GM12878 (cell line): ENCODE measurements at regions not wholly inside any gene's neighbourhood (a gene's known extent, or its start where the extent isn't known, plus 50 kb on each side); places are given as distances from the start of the nearest gene placed in this dataset.

Experiments
- ATAC-seq: fragments of 200-7000 bp; cut with Tn5 transposase; 3 replicates; pipeline ENCODE4 v1.9.1; 2020; ENCODE audit warnings: mild to moderate bottlenecking, moderate library complexity
- BruUV-seq: library from RNA; stranded (reverse); fragments of 400-500 nt; replicated peaks from 2 replicates; lab custom pipeline; 2021; lab: Mats Ljungman, UMichigan
- CTCF ChIA-PET: fragments of 300-600 bp; sonication (Branson Sonifier 250); formaldehyde crosslinking; extraction: SDS; loops from one replicate; lab custom pipeline; 2021; ENCODE audit warnings: inconsistent platforms; lab: Yijun Ruan, JAX
- POLR2A ChIA-PET: fragments of 350-600 bp; formaldehyde crosslinking; extraction: SDS; loops from one replicate; lab custom pipeline; 2021; ENCODE audit warnings: inconsistent platforms; lab: Charles Lee
- RAD21 ChIA-PET: fragments of 300-600 bp; sonication (Branson Sonifier 250); formaldehyde crosslinking; loops from one replicate; lab custom pipeline; 2023; ENCODE audit warnings: antibody characterized with exemption; ENCODE audit not compliant: unreplicated experiment; lab: Charles Lee
- SMC1A ChIA-PET: fragments of 300-600 bp; sonication (Branson Sonifier 250); formaldehyde crosslinking; loops from one replicate; lab custom pipeline; 2023; ENCODE audit not compliant: unreplicated experiment, uncharacterized antibody; lab: Charles Lee
- DNase-seq: peaks from one replicate; pipeline ENCODE4 v3.0.0-alpha.2; 2011; ENCODE audit warnings: low read depth, low spot score
- FAIRE-seq: peaks from 3 replicates; lab custom pipeline; 2011; peaks lifted over from hg19 to GRCh38; lab: Jason Lieb, UNC
- H2AFZ ChIP-seq: 2 replicates; pipeline ENCODE4 v1.6.0; 2011; ENCODE audit warnings: low read depth, low read length, control low read depth; ENCODE audit not compliant: control insufficient read depth
- H3K27ac ChIP-seq: 2 replicates; pipeline ENCODE4 v1.5.1; 2011; ENCODE audit warnings: control low read depth; ENCODE audit not compliant: control insufficient read depth, insufficient read depth
- H3K27me3 ChIP-seq, 2 experiments: replicated peaks in 1 of 2; 2 replicates each; pipeline versions ENCODE4 v1.6.0 to v1.6.1; 2011; ENCODE audit warnings: low read length in 1 of 2; ENCODE audit not compliant: control insufficient read depth in 2 of 2, insufficient read depth in 2 of 2
- H3K36me3 ChIP-seq, 2 experiments: 2 replicates each; pipeline ENCODE4 v1.5.1; 2011; ENCODE audit warnings: low read length in 1 of 2; ENCODE audit not compliant: control insufficient read depth in 2 of 2, insufficient read depth in 2 of 2
- H3K4me1 ChIP-seq: 2 replicates; pipeline ENCODE4 v1.6.1; 2011; ENCODE audit warnings: mild to moderate bottlenecking, low read length, moderate library complexity, mixed read lengths; ENCODE audit not compliant: control insufficient read depth, insufficient read depth
- H3K4me2 ChIP-seq: 2 replicates; pipeline ENCODE4 v1.6.0; 2011; ENCODE audit warnings: control low read depth; ENCODE audit not compliant: control insufficient read depth, insufficient read depth
- H3K4me3 ChIP-seq: fragments of 200-600 bp; sonication (generic); 2 replicates; pipeline ENCODE4 v1.5.1; 2016
- H3K79me2 ChIP-seq: 2 replicates; pipeline ENCODE4 v1.6.0; 2011; ENCODE audit warnings: low read length; ENCODE audit not compliant: control insufficient read depth, insufficient read depth
- H3K9ac ChIP-seq: 2 replicates; pipeline ENCODE4 v1.8.0; 2011; ENCODE audit warnings: low read length, control low read depth, mixed read lengths; ENCODE audit not compliant: control insufficient read depth, insufficient read depth
- H3K9me3 ChIP-seq: replicated peaks from 3 replicates; pipeline ENCODE4 v1.5.1; 2011; ENCODE audit warnings: mild to moderate bottlenecking, low read length; ENCODE audit not compliant: control insufficient read depth, insufficient read depth
- H4K20me1 ChIP-seq: 2 replicates; pipeline ENCODE4 v1.6.0; 2011; ENCODE audit not compliant: control insufficient read depth, insufficient read depth
- ATF7 ChIP-seq: fragments of 450-650 bp; IDR thresholded peaks from 2 replicates; pipeline ENCODE4 v1.6.1; 2016; ENCODE audit warnings: low read depth, mild to moderate bottlenecking
- BACH1 ChIP-seq: fragments of 450-650 bp; IDR thresholded peaks from 2 replicates; pipeline ENCODE4 v1.6.1; 2017; ENCODE audit warnings: mild to moderate bottlenecking, borderline replicate concordance
- ELK1 ChIP-seq: IDR thresholded peaks from 2 replicates; pipeline ENCODE4 v1.6.1; 2012; ENCODE audit warnings: low read depth, low read length, improper control_type of control experiment
- ESRRA ChIP-seq: IDR thresholded peaks from 2 replicates; pipeline ENCODE4 v1.6.1; 2012; ENCODE audit warnings: mild to moderate bottlenecking, low read length, improper control_type of control experiment
- FOXK2 ChIP-seq: fragments of 450-650 bp; IDR thresholded peaks from 2 replicates; pipeline ENCODE4 v1.6.1; 2017; ENCODE audit warnings: mild to moderate bottlenecking, moderate library complexity
- GABPA ChIP-seq: IDR thresholded peaks from 2 replicates; pipeline ENCODE4 v1.6.1; 2014; ENCODE audit warnings: antibody characterized with exemption, low read depth, mild to moderate bottlenecking, inconsistent platforms
- HDAC2 ChIP-seq: fragments of 200-600 bp; sonication (generic); IDR thresholded peaks from 2 replicates; pipeline ENCODE4 v1.6.1; 2017
- NRF1 ChIP-seq: conservative IDR thresholded peaks from 2 replicates; pipeline ENCODE4 v1.6.1; 2011; ENCODE audit warnings: mild to moderate bottlenecking, low read depth, low read length, improper control_type of control experiment
- PML ChIP-seq: IDR thresholded peaks from 2 replicates; pipeline ENCODE4 v1.6.1; 2012; ENCODE audit warnings: low read length, inconsistent platforms
- RUNX3 ChIP-seq: IDR thresholded peaks from 2 replicates; pipeline ENCODE4 v1.6.1; 2012; ENCODE audit warnings: low read length, inconsistent platforms
- SUZ12 ChIP-seq: fragments of 200-600 bp; sonication (generic); IDR thresholded peaks from one replicate; pipeline ENCODE4 v1.6.1; 2018; ENCODE audit warnings: antibody characterized with exemption, mild to moderate bottlenecking; ENCODE audit not compliant: unreplicated experiment
- USF2 ChIP-seq: IDR thresholded peaks from 2 replicates; pipeline ENCODE4 v1.6.1; 2011; ENCODE audit warnings: low read depth, low read length, improper control_type of control experiment, borderline replicate concordance
- ZBTB40 ChIP-seq: fragments of 450-650 bp; IDR thresholded peaks from 2 replicates; pipeline ENCODE4 v1.6.1; 2016; ENCODE audit warnings: mild to moderate bottlenecking, moderate library complexity, borderline replicate concordance
- WGBS: methylation state at CpG from one replicate; pipeline ENCODE4 v1.1.6; 2016; ENCODE audit warnings: low lambda C conversion rate; ENCODE audit not compliant: insufficient replicate concordance, insufficient coverage; ENCODE audit errors: missing lambda C conversion rate; 5-methylcytosine and 5-hydroxymethylcytosine counted together
- in situ Hi-C: fragments of 300-500 bp; cut with MboI; formaldehyde crosslinking; loops from 9 replicates; pipeline ENCODE4 v1.14.3; 2018; ENCODE audit warnings: mixed read lengths
- intact Hi-C: fragments of 100-400 bp; cut with micrococcal nuclease; formaldehyde crosslinking; loops from one replicate; pipeline ENCODE4 v1.14.2; 2022; ENCODE audit not compliant: unreplicated experiment
- TF ChIP-seq, protein P1 (sequence below): fragments of 450-650 bp; conservative IDR thresholded peaks from 2 replicates; pipeline ENCODE4 v1.6.1; 2017; ENCODE audit warnings: mild to moderate bottlenecking, moderate library complexity

- TF ChIP-seq, protein P1, sequence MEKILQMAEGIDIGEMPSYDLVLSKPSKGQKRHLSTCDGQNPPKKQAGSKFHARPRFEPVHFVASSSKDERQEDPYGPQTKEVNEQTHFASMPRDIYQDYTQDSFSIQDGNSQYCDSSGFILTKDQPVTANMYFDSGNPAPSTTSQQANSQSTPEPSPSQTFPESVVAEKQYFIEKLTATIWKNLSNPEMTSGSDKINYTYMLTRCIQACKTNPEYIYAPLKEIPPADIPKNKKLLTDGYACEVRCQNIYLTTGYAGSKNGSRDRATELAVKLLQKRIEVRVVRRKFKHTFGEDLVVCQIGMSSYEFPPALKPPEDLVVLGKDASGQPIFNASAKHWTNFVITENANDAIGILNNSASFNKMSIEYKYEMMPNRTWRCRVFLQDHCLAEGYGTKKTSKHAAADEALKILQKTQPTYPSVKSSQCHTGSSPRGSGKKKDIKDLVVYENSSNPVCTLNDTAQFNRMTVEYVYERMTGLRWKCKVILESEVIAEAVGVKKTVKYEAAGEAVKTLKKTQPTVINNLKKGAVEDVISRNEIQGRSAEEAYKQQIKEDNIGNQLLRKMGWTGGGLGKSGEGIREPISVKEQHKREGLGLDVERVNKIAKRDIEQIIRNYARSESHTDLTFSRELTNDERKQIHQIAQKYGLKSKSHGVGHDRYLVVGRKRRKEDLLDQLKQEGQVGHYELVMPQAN = no peak
- TF ChIP-seq ZBTB40 (no peak), RUNX3 (no peak)
Observed at GRCh38 chr2:208718828-208719227, 312.2 kb downstream of the PTH2R start (continued).

DNA sequence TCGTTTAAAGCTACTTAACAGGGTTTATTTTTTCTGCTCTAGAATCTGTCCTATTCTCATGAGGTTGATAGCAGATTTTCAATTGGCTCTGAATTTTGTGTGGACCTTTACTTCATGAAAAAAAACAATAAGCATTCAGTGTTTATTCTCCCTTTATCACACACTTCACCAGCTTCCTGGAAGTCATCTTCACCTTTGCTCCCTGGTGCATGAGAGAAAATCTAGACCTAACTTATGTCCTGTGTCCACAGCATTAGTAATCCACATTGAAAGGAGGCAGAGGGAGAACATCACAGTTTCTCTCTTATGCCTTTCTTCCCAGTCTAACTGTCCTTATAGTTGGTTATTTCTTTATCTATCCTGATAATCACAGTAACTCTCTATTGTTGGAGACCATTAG, 316.1 kb downstream of the PTH2R start:
- Histone ChIP-seq H3K4me1 (no peaks in the 10 kb centered on the region), H3K27ac (no peak overlapping the region), H2AFZ (no peak overlapping the region), H3K9ac (no peak overlapping the region), H4K20me1 (no peaks in the 10 kb centered on the region), H3K9me3 (no peaks in the 10 kb centered on the region), H3K4me3 (no peak overlapping the region), H3K36me3 (no peaks in the 10 kb centered on the region), H3K4me2 (no peak overlapping the region), H3K27me3 (no peaks in the 10 kb centered on the region), H3K79me2 (no peaks in the 10 kb centered on the region)
- DNase-seq (no peak), ATAC-seq (no peak), FAIRE-seq (no peak)
- intact Hi-C loops = no loop called here
- ChIA-PET RAD21 (no interaction called here), POLR2A (no interaction called here), CTCF (no interaction called here), SMC1A (no interaction called here)
- 0% methylated on average over 1 of the region's 1 CpG for WGBS
- in situ Hi-C loops = no loop called here
- BruUV-seq = no TSS peak
- TF ChIP-seq GABPA = no peak
- TF ChIP-seq ESRRA = no peak
- TF ChIP-seq ATF7 = no peak
- no peak for TF ChIP-seq ELK1
- TF ChIP-seq, protein P1 = no peak
- no peak for TF ChIP-seq FOXK2
- no peak for TF ChIP-seq USF2
- TF ChIP-seq HDAC2 = no peak
- no peak for TF ChIP-seq SUZ12
- TF ChIP-seq PML = no peak
- no peak for TF ChIP-seq NRF1
- no peak for TF ChIP-seq BACH1
